HAP-1 (cell line): ENCODE measurements at regions not wholly inside any gene's neighbourhood (a gene's known extent, or its start where the extent isn't known, plus 50 kb on each side); places are given as distances from the start of the nearest gene placed in this dataset.

Source experiments
- DNase-seq, 2 experiments: peaks; one replicate each; pipeline ENCODE4 v3.0.0-alpha.2; 2016 to 2020; ENCODE audit warnings: low spot score in 2 of 2
- H3K27me3 ChIP-seq: fragments of 250-450 bp; sonication (Bioruptor Pico); 2 replicates; pipeline ENCODE4 v1.5.1; 2020; ENCODE audit warnings: low read depth, mild to moderate bottlenecking, moderate library complexity
- H3K36me3 ChIP-seq: fragments of 250-450 bp; sonication (Bioruptor Pico); replicated peaks from 2 replicates; pipeline ENCODE4 v1.5.1; 2020; ENCODE audit warnings: mild to moderate bottlenecking
- H3K4me1 ChIP-seq: fragments of 250-450 bp; sonication (Bioruptor Pico); 2 replicates; pipeline ENCODE4 v1.5.1; 2020; ENCODE audit warnings: mild to moderate bottlenecking
- H3K4me3 ChIP-seq: fragments of 250-450 bp; sonication (Bioruptor Pico); 2 replicates; pipeline ENCODE4 v1.5.1; 2020; ENCODE audit warnings: mild to moderate bottlenecking, moderate library complexity
- H3K9me3 ChIP-seq: fragments of 250-450 bp; sonication (Bioruptor Pico); 2 replicates; pipeline ENCODE4 v1.5.1; 2020; ENCODE audit warnings: mild to moderate bottlenecking, moderate library complexity
- in situ Hi-C: fragments of 300-500 bp; cut with MboI; formaldehyde crosslinking; loops from 3 replicates; pipeline ENCODE4 v1.14.3; 2020; ENCODE audit warnings: low sequenced_read_pairs, inconsistent platforms, mixed read lengths

DNA sequence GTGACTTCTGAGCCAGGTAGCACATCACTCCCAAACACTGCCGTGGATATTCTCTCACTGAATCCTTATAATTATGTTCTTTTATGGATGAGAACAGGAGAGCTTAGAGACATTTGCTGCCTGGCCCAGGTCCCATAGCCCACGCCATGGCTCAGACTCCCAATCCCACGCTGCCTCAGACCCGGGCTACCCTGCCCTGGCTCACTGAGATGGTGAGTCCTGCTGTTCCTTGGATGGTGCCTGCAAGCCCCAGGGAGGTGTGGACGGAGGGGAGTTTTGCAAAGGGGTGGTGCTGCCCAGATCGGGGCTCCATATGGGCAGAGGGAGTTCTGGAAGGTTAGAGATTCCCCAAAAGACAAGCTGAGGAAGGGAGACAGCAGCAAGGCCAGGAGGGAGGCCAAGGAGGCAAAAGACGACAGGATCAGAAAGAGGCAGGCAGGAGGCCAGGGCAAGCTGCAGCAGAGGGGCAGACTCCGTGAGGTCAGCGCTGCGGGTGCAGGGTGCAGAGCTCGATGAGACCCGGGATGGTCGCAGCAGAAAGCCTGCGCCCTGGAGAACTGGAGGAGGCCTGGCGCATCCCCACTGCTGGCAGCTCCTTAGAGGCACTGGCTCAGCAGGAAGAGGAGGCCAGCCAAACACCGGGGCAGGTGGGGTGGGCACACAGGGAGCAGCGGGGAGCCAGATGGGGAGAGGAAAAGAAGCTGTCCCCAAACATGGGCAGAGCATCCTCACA is 95.7 kb upstream of the ALDH1A3 start:
- Histone ChIP-seq H3K9me3 (no peaks in the 10 kb centered on the region), H3K36me3 (no peaks in the 10 kb centered on the region)
- in situ Hi-C loops, result no loop called here

DNA sequence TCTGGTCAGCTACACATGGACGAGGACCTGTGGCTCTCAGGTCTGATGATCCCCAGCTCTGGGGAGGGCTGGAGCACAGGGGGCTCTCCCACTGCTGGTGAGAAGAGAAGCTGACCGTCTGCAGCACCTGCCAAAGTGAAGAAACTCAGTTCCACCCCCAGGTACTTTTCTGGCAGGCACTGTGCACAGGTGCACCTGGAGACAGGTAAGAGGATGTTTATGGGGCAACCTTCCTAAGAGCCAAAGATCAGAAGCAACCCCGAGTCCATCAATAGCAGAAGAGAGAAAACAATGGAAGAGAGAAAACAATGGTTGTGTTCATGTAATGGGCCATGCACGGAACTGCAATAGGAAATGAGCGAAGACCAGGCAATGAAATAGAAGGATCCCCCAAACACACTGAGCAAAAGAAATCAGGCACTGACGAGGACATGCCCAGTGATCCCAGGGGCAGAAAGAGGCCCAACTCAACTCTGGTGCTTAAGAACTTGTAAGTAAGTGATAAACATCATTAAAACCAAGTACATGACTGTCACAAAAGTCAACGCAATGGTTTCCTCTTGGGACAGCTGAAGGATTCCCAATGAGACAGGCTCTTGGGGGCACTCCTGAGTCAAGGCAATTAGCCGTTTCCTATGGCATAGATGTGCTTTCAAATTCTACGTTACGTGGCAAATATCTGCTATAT is 95.0 kb upstream of the ALDH1A3 start:
- Histone ChIP-seq H3K4me3 (no peak overlapping the region), H3K9me3 (no peaks in the 10 kb centered on the region), H3K36me3 (no peaks in the 10 kb centered on the region), H3K4me1 (no peaks in the 10 kb centered on the region), H3K27me3 (no peaks in the 10 kb centered on the region)
- in situ Hi-C loops, result no loop called here
- no peak for DNase-seq

More for the DNA sequence above, 95.7 kb upstream of the ALDH1A3 start:
- H3K4me1 ChIP-seq, result no peaks in the 10 kb centered on the region
- DNase-seq, result no peak
- H3K27me3 ChIP-seq, result no peaks in the 10 kb centered on the region
- H3K4me3 ChIP-seq, result no peak overlapping the region

DNA sequence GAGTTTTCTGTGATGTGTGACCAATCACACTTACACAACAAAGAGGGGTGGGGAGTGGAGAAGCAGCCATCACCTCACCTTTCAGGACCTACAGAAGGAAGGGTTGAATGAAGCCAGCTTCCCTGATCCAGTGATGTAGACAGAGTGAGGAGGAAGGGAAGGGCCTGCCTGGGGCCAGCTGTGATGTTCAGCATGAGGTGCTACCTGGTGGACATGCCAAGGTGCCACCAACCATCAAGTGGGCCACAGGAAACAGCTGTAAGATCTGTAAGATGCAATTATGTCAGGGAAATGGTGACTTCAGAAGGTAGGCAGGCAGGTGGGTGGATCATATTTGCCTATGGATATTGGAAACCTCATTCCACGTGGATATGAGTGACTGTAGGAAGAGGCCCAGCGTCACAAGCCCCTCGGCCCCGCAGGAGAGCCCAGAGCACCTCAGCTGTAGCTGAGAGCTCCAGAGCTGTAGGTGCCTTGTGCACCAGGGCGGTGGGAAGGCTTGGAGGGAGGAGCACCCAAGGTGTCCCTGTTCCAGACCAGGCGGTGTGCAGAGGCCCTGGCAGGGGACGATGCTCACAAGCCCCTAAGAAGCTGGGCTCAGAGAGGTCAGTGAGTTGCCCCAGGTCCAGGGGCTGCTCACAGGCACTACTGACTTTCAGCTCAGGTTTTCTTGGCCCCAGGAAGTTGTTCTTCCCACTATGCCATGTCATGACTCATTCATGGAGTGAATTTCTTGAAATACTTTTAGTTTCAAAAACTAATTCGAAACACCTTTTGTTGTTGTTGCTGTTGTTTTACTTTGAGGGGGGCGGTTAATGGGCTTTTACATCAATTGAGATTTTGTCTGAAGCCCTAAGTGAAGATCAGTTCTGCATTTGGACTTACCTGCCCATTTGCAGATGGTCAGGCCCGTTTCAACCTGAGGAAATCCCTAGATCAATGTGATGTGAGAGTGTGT is 94.2 kb upstream of the ALDH1A3 start:
- H3K9me3 ChIP-seq, result no peaks in the 10 kb centered on the region
- no peaks in the 10 kb centered on the region for H3K36me3 ChIP-seq
- H3K4me1 ChIP-seq, result no peaks in the 10 kb centered on the region
- in situ Hi-C loops, result no loop called here
- no peak overlapping the region for H3K4me3 ChIP-seq
- H3K27me3 ChIP-seq, result no peaks in the 10 kb centered on the region
- no peak for DNase-seq

DNA sequence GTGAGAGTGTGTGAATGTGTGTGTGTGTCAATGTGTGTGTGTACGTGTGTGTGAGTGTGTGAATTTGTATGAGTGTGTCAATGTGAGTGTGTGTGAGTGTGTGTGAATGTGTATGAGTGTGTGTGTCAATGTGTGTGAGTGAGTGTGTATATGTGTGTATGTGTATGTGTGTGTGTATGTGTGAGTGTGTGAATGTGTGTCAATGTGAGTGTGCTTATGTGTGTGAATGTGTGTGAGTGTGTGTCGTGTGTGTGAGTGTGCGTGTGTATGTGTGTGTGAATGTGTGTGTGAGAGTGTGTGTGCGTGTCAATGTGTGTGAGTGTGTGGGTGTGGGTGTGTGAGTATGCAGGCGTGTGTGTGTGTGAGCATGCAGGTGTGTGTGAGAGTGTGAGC is 93.5 kb upstream of the ALDH1A3 start:
- in situ Hi-C loops, result no loop called here
- no peaks in the 10 kb centered on the region for H3K27me3 ChIP-seq

DNA sequence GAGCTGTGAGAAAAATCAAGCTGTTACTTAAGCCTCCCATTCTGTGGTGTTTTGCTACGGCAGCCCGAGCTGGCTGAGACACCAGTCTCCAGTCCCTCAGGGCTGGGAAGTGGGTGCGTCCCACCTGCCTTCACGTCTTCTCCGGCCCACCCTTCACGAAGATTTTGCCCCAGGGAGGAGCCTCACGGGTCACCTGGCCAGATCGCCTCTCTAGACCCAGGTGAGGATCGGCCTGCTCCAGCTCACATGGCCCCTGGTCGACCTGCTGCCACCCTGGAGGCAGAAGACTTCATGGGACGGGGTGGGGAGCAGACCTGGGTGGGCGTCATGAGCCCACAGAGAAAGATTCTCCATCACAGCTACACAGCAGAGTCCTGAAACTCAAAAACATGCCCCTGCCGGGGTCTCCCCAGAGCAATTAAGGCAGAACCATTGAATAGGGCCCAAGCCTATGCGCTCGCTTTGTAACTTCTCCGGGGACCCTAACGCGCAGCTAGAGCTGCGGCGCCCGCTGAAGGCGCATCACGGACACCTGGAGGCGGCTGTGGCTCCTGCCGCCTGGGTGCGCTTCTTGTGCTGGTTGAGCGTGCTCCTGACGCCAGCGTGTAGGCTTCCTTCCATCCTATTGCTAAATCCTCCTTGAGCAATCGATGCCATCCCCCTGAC is 92.6 kb upstream of the ALDH1A3 start:
- no peak overlapping the region for H3K4me3 ChIP-seq
- H3K27me3 ChIP-seq, result no peaks in the 10 kb centered on the region
- H3K9me3 ChIP-seq, result no peaks in the 10 kb centered on the region
- DNase-seq, result no peak
- no peaks in the 10 kb centered on the region for H3K4me1 ChIP-seq
- in situ Hi-C loops, result no loop called here
- H3K36me3 ChIP-seq, result no peaks in the 10 kb centered on the region

More for the DNA sequence above, 93.5 kb upstream of the ALDH1A3 start:
- DNase-seq, result no peak
- Histone ChIP-seq H3K4me1 (no peaks in the 10 kb centered on the region), H3K4me3 (no peak overlapping the region), H3K9me3 (no peaks in the 10 kb centered on the region), H3K36me3 (no peaks in the 10 kb centered on the region)

DNA sequence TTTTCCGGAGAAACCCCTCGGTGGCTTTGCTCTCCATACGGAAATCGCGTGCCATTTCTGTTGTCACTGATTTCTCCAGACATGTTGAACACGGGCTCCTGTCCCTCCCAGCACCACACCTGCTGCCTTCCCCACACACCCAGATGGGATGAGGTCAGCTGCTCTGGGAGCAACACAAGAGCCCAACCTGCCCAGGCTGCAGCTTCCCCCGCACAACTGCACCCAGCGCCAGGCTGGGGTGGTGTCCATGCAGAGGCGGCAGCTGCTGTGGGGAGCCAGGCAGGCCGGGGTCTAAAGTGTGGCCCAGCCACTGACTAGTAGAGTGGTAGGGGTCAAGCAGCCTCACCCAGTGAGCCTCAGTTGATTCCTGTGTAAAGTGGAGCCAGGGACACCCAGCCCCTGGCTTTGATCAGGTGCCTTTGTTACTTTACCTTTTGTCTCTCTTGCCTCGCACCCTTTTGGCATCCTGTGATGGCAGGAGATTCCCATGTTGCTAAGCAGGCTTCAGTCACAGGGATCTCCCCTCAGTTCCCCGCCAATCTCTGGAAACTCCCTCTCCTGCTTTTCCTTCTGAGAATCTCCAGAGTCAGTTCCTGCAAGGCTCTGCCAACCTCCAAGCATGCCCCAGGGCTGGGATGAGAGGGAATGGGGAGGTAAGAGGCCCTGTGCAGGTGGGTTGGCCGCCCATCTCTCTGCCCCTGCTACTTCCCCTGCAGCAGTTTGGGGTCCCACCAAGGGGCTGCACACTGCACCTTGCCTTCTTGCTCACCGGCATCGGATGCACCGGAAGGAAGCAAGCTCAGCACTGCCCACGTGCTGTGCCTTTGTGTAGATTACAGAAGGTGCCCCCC is 91.8 kb upstream of the ALDH1A3 start:
- in situ Hi-C loops, result no loop called here
- H3K4me3 ChIP-seq, result no peak overlapping the region

DNA sequence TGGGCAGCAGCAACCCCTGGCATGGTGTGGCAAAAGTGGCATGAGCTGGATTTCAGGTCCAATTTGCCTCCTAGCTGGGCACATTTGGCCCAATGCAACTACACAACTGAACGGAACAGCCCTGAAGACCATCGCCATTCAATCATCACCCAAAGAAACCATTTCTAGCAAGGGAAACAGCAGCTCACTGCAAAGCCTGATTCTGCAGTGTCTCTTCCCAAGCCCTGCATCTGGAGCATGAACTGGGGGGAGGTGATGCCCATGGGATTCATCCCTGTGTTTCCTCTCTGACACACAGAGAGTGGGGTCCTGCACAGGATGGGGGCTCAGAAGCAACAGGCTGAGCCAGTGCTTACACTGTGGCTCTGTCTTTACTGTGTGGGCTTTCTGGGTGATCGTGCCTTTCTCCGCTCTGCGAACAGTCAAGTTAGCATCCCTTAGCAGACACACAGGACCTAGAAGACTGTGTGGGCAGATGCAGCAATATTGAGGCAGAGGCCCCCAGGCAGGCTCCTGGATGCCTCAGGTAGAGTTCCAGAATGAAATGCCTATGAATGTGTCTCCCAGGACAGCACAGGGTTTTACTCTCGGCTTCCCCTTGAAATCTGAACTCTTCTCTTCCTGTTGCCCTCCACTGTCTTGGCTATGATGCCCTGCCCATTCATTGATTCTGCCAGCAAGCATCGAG is 91.1 kb upstream of the ALDH1A3 start:
- Histone ChIP-seq H3K4me1 (no peaks in the 10 kb centered on the region), H3K27me3 (no peaks in the 10 kb centered on the region), H3K9me3 (no peaks in the 10 kb centered on the region), H3K36me3 (no peaks in the 10 kb centered on the region), H3K4me3 (no peak overlapping the region)
- in situ Hi-C loops, result no loop called here
- DNase-seq, result no peak

More for the DNA sequence above, 91.8 kb upstream of the ALDH1A3 start:
- no peak for DNase-seq
- no peaks in the 10 kb centered on the region for H3K36me3 ChIP-seq
- H3K4me1 ChIP-seq, result no peaks in the 10 kb centered on the region
- no peaks in the 10 kb centered on the region for H3K9me3 ChIP-seq
- H3K27me3 ChIP-seq, result no peaks in the 10 kb centered on the region

DNA sequence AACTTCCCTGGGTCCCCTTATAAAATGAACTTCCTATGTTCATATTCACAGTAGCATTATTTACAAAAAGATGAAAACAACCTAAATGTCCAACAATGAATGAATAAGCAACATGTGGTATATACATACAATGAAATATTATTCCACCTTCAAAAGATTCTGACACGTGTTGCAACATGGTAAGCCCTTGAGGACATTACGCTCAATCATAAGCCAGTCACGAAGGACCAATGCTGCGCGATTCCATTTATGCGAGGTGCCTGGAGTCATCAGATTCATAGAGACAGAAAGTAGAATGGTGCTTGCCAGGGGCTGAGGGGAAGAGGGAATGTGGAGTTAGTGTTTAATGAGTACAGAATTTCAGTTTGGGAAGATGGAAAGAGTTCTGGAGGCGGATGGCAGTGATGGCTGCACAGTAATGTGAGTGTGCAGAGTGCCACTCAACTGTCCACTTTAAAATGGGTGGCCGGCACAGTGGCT is 88.8 kb upstream of the ALDH1A3 start:
- in situ Hi-C loops, result no loop called here
- Histone ChIP-seq H3K4me1 (no peaks in the 10 kb centered on the region), H3K4me3 (no peak overlapping the region), H3K27me3 (no peaks in the 10 kb centered on the region), H3K36me3 (no peaks in the 10 kb centered on the region), H3K9me3 (no peaks in the 10 kb centered on the region)
- DNase-seq, result no peak

DNA sequence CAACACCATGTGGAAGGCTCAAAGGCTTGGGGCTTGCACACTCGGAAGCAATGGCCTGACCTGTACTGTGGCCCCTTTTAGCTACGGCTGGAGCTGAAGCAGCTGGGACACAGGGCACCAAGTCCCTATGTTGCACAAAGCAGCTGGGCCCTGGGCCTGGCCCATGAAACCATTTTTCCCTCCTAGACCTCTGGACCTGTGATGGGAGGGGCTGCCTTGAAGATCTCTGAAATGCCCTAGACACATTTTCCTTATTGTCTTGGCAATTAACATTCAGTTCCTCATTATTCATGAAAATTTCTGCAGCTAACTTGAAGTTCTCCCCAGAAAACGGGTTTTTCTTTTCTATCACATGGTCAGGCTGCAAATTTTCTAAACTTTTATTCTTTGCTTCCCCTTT is 85.6 kb upstream of the ALDH1A3 start:
- Histone ChIP-seq H3K27me3 (no peaks in the 10 kb centered on the region), H3K4me3 (no peak overlapping the region), H3K4me1 (no peaks in the 10 kb centered on the region), H3K36me3 (no peaks in the 10 kb centered on the region), H3K9me3 (no peaks in the 10 kb centered on the region)
- in situ Hi-C loops, result no loop called here
- DNase-seq, result no peak

DNA sequence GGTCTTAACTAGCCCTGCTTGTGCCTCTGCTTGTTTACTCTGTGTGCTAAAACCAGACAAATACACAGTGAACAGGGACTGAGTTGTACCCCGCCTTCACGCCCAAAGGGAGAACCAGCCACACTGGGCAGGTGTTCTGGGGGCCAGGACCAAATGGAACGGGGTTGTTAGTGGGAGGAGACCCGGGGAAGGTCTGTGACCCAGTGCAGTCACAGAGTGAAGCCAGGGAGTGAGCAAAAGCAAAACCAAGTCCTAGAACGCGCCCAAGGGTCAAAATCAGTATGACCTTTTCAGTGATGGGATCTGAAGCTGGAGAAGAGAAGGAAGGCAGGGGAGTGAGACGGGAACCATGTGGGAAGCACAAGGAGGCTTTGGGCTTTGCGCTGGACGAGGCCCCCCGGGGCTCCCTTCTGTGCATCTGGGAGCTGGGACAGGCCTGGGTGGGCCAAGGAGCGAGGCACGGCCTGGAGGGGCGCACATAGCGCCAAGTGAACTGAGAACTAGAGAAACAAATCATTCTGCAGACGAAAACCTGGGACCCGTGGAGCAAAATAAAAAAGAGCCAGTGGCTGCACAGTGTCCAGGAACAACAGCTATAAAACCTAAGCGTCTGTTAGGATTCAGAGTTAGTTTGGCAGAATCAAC is 78.3 kb upstream of the ALDH1A3 start:
- Histone ChIP-seq H3K36me3 (no peaks in the 10 kb centered on the region), H3K4me3 (no peak overlapping the region), H3K9me3 (no peaks in the 10 kb centered on the region), H3K27me3 (no peaks in the 10 kb centered on the region), H3K4me1 (no peaks in the 10 kb centered on the region)
- in situ Hi-C loops, result no loop called here
- DNase-seq, result no peak

DNA sequence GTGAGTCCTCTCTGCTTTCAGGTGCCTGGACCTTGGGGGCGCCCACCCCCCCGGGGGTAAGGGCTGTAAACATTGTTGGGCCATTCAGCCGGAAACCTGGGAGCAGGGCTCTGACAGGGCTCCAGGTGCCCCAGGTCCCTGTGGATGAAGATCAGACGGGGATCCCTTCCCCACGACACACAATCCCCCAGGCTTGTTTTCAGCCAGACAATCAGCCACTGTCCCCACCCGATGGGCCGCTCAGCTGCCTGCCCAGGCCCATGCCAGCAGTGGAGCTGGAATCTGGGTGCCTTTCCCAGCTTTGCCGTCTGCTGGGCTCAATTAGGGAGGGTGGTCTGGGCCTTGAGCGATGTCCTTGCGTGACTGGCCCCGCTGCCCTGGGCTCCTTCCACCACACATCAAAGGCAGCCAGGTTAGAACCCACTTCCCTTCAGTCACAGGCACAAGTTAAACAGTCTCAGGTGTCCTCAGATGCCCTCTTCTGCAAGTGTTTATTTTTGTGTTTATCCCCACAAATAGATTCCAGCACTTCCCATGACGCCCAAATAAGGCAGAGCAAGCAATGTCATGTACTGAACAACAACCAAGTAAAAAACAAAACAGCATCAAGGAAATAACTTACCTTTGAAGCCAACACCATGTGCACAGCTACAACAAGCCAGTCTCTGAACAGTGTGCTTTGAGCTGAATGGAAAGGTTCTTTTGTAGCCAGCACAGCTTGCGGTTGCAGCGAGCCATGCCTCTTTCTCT is 77.0 kb upstream of the ALDH1A3 start:
- in situ Hi-C loops, result no loop called here
- Histone ChIP-seq H3K4me3 (no peak overlapping the region), H3K4me1 (no peaks in the 10 kb centered on the region), H3K27me3 (no peaks in the 10 kb centered on the region), H3K36me3 (no peaks in the 10 kb centered on the region), H3K9me3 (no peaks in the 10 kb centered on the region)
- no peak for DNase-seq

DNA sequence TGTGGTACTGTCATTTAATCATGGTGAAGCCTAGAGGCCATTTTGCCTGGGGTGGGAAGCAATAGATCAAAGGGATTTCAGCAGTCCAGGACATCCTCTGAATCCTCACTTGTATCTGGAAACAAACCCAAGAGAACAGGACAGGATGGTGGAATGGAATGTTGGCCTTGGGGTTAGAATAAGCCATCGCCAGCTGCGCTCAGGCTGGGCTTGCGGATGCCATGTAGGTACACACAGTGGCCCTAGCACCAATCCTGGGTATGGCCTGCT is 76.5 kb upstream of the ALDH1A3 start:
- DNase-seq, result no peak
- Histone ChIP-seq H3K36me3 (no peaks in the 10 kb centered on the region), H3K27me3 (no peaks in the 10 kb centered on the region), H3K4me1 (no peaks in the 10 kb centered on the region), H3K9me3 (no peaks in the 10 kb centered on the region), H3K4me3 (no peak overlapping the region)
- in situ Hi-C loops, result no loop called here
